Fibroblast of skin of right biceps (primary cell): ENCODE measurements at regions not wholly inside any gene's neighbourhood (a gene's known extent, or its start where the extent isn't known, plus 50 kb on each side); places are given as distances from the start of the nearest gene placed in this dataset.
A peak's percentile ranks its signal among the peaks of the same experiment; 100 is the strongest.

ENCODE experiments used
- DNase-seq: peaks from one replicate; pipeline ENCODE4 v3.0.0-alpha.2; 2013

DNA sequence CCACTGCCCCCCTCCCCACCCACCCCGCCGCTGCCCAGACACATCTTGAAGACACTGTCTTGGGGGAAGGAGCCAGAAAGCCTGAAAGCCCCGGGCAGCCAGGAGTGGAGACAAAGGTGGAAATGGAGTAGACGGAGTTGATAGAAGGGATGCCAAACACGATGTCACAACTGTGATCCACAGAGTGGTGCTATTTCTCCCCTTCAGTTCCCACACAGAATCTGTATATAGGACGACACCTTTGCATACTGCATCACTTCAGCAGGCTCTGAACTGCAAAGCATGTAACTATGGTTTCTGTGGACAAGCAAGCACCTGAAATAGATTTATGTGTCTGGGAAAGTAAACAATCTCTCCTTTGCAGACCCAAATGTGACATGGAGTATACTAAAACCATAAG lies 56.4 kb upstream of the F13A1 start:
- DNase-seq = no peak

DNA sequence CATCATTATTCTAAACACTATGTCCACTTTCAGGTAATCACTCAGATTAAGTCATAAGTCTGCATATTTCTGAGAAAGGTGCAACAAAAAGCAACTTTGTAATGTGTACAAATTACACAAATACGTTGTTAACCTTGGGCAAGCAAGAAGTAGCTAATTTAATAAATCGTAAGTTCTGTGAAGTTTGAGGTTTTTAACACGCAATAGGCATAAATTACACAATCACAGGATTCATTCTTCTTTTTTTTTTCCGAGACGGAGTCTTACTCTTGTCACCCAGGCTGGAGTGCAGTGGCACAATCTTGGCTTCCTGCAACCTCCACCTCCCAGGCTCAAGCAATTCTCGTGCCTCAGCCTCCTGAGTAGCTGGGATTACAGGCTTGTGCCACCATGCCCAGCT lies 57.2 kb upstream of the F13A1 start:
- no peak for DNase-seq

DNA sequence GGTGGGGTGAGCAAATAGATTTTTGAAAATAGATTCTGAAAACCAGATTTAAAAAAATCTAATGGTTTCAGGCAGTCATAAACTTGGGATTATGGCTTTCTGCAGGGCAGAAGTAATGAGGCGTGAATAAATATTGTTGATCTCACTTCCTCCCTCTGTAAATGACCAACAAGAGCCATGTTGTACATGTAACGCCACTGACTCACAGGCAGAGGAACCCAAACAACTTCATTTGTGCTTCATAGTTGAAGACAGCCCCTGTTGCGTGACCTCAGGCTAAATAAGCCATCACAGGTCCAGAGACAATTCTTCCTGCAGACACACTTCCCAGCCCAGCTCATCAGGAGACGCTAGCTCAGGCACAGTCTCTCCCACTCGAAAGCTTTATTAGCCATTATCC lies 59.1 kb upstream of the F13A1 start:
- DNase-seq = peak; percentile 3

GRCh38 chr6:6384520-6384919 lies 64.1 kb upstream of the F13A1 start:
- DNase-seq = no peak

GRCh38 chr6:6386010-6386409 lies 65.5 kb upstream of the F13A1 start:
- DNase-seq = no peak

- DNase-seq = no peak
Measured at GRCh38 chr6:6390849-6391602, 70.6 kb upstream of the F13A1 start.

DNA sequence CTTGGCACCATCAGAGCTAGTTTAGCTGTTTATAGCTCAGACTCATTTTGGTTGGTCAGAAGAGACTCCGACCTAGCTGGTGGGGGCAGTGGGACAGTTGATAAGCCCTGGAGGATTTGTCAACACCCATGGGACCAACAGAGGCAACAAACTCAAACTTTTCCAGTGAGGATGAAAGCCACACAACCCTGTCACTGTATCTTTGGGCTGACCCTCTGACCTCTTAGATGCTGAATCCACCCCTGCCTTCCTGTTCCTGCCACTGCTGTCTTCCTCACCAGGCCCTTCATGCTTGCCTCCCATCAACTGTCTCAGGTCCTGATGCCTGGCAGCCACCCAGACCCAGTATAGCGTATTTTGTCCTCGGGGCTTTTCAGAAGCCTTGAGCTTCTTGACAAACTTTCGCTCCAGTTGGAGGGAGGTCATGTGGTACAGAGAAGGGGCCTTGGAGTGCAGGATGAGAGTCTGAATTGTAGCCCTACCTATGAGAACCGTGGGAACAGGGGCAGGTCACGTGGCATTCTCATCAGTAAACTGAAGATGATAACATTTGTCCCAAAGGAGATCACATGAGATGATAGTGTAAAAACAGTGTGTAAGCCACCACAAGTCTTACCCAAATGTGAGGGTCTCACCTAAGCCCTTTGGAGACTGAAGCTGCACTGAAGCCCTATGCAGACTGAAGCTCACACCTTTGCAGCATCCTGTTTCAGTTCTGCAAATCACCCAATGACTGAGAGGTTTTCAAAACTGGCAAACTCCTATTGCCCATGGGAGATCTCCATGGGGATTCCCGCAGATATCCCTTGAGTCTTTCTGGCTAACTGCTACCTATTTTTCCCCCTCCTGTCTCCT lies 72.0 kb upstream of the F13A1 start:
- no peak for DNase-seq

GRCh38 chr6:6393069-6393529 lies 72.6 kb upstream of the F13A1 start:
- DNase-seq = no peak

GRCh38 chr6:6395581-6396197 lies 75.2 kb upstream of the F13A1 start:
- DNase-seq = no peak

DNA sequence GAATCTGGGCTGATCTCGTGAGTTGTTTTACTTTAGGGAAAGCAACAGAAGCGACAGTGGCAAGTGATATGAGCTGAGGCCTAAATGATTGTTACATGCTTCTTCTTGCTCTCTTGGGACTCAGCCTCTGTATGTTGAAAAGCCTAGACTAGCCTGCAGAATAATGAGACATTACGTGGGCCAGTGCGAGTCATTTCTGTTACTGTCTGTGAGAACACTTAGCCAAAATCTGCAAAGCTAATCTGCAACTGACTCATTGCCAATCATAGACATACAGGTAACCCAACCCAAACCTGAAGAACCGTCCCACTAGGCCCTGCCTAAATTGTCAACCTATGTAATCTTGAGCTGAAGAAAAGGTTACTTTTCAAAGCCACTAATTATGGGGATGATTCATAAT lies 77.4 kb upstream of the F13A1 start:
- peak; percentile 12 for DNase-seq

- no peak for DNase-seq
Measured at GRCh38 chr6:6399568-6399967, 79.1 kb upstream of the F13A1 start.

DNA sequence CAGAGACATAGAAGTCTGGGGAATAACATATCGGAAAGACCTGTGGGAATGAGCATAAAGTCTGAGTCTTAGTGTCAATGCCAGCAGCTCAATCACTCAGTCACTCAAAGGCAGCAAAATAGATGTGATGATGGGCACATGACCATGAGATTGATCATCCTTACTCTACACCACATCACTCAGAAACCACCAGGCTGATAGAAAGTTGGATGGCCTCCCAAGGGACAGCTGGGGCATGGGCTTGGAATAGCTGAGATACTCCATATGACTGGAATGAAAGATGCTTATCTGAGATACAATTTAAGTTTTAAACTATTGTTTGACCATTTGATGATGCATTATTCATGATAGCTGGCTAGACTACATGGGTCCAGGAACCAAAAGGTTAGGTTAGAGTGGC lies 80.9 kb upstream of the F13A1 start:
- no peak for DNase-seq

GRCh38 chr6:6402006-6402405 lies 81.5 kb upstream of the F13A1 start:
- no peak for DNase-seq

DNA sequence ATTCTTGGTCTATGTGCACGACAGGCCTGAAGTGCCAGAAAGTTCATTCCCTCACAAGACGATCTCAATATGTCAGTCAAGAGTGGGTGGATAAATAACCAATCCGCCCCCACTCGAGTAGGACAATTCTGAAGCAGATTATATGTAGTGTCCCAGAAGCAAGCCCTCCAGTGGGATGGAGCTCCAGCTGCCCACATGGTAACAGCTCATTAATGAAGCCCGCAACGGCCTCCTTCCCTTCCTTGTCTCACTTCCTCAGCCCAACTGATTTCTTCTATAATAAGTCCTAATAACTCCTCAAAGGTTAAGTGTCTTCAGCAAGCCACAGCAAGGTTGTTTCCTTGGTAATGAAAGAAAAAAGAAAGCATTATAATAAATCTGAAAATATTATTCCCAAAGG lies 82.1 kb upstream of the F13A1 start:
- no peak for DNase-seq

- DNase-seq = no peak
Measured at GRCh38 chr6:6405031-6405430, 84.6 kb upstream of the F13A1 start.

DNA sequence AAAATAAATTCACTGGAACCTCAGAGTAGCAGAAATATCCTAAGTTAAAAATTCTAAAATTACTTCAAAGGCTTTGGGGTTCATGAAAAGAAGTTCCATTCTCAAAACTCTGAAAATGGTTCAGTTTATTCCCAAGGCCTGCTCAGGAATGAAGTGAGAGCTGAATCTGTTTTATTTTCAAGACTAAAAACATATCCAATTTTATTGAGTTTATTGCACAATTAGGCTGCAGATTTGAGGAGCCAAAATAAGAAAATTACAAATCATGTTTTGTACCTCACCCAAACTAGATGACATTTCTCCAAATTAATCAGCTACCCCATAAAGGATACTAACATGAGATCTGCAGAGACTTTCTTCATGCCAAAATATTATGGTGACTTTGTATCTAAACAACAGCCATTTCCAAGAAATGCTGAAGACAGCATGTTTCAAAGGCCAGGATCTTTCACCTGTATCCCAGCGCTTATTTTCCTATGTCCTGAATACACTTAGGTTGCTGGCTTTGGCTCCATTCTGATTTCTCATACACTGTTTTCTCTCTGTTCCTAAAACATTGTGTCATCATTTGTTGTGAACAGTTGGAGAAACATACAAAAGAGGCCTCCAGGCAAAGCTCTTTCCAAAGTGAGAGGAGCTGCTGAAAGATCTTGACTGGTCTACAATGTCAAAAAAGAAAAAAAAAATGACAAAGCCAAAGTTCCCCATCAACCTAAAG lies 85.7 kb upstream of the F13A1 start:
- DNase-seq = no peak

GRCh38 chr6:6406715-6407070 lies 86.2 kb upstream of the F13A1 start:
- no peak for DNase-seq

DNA sequence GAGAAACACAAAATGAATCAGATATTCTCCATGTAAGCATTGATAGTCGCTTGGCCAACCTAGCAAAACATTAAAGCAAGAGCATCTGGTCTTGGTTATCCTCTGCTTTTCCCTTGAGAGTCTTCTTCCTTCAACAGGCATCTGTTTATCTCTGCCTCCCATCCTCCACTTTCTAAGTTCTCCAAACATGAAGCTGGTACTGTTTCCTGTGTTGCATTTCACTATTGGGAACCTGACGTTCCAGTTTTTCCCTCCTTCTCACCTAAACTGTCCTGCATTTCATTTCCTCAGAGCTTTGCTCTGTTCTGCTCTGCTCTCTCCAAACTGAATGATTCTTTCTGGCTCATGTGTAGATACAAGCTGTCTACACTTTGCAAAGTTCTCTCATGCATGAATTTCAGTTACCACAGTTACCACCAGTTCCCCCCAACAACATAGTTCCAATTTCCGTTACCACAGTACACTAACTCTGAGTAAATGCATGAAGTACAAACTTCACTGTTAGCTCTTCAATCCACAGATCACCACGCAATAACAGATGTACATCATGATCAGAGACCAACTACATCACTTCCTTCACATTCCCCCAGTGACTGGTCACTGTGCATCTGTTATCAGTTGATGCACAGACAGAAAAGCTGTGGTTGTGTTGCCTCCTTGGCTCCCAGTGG lies 86.7 kb upstream of the F13A1 start:
- DNase-seq = peak; percentile 65

GRCh38 chr6:6409397-6410030 lies 89.1 kb upstream of the F13A1 start:
- DNase-seq = no peak

DNA sequence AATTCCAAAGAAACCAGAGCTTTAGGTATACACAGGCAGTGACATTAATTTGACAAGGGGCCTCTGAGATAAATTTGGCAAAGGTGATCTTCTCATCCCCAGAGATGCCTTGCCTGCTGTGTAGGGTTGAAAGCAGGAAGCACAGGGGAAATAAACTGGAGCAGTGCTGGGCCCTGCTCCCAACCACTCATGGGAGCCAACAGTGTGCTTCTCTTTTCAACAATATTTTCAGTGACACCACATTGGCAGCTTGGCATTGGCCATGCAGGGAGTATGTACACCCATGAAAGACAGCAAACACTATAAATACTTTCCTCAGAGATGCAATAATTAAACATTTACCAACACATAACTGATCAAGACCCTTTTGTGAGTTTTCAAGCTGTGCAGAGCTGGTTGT lies 90.7 kb upstream of the F13A1 start:
- DNase-seq = no peak

DNA sequence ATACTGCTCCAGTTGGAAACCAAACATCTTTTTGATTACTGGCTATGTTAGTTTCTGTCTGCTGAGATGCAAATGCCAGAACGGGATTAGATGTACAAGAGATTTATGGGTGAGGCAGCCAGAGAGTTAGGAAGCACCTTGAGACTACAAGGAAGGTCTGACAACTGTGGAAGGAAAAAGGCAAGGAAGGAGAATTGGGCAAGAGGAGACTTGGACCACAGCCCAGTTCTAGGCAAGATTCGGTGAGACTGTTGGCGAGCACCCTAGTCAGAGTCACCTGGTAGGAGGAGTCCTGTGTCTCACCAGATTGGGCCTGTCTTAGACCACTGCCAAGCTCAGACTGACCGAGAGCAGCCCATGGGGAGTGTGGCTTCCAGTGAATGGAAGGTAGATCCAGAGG lies 91.8 kb upstream of the F13A1 start:
- DNase-seq = no peak

DNA sequence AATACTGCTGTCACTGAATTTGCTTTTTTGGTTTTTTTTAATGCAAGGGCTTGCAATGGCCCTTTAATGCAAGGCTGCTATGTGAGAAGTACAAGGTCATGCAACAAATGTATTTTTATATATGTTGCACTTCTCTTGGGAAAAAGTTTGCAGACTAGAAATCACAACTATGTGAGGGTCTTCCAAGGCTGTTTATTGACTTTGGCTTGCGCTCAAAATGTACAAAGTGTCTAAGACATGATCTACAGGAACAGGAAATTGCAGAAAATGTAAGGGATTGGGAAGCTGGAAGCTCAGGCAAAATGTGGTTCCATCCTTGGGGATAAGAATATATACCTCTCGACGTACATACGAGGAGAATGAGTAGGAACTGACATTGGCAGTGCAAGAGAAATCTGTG lies 92.2 kb upstream of the F13A1 start:
- DNase-seq = no peak
